GM21515 (cell line): ENCODE measurements at regions not wholly inside any gene's neighbourhood (a gene's known extent, or its start where the extent isn't known, plus 50 kb on each side); places are given as distances from the start of the nearest gene placed in this dataset.
"Not testable (repeated sequence)": the region's sequence is repeated elsewhere in the genome, so short reads cannot be mapped to it uniquely, and the experiment has no call there.

Source experiments
- ATAC-seq: cut with Tn5 transposase; IDR thresholded peaks from one replicate; pipeline ENCODE4 v1.9.1; 2021; ENCODE audit not compliant: unreplicated experiment

DNA sequence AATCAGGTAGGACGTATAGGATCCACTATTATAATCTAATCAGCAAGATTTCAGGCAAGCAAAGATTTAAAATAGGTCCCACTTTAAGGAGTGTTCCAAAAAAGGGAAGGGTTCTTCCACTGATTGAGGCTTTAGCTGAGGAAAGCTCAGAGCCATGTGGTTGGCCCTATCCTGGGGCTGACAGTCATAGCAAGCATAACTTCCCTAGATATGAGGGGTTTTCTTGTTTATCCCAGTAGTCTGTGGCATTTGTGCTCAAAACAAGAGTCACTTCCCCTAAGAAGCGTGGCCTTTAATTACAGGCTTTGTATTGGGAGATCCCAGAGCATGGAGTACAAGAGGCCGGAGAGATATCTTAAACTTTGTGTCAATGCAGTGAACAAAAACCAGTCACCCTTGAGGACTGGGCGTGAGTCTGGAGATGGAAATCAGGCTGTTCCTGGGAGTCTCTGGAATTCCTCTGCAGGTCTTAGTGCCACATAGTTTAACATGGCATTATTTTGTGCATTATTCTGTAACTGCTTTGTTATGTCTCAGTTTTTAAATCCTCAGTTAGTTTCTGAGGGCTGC, 136.9 kb upstream of the FBXO11 start:
- ATAC-seq, result no peak

DNA sequence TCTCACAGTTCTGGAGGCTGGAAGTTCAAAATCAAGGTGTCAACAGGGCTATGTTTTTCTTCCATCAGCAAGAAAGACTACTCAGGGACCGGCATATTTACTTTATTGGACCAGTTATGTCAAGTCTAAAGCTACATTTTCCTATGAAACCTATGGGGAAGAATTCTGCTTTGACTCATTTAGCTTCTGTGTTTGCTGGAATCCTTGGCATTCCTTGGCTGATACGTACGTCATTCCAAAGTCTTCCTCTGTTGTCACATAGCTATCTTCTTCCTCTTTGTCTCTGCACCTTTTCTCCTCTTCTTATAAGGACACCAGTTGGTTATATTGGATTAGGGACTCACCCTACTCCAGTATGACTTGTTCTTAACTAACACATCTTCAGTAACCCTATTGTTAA, 137.4 kb upstream of the FBXO11 start:
- ATAC-seq, result no peak

DNA sequence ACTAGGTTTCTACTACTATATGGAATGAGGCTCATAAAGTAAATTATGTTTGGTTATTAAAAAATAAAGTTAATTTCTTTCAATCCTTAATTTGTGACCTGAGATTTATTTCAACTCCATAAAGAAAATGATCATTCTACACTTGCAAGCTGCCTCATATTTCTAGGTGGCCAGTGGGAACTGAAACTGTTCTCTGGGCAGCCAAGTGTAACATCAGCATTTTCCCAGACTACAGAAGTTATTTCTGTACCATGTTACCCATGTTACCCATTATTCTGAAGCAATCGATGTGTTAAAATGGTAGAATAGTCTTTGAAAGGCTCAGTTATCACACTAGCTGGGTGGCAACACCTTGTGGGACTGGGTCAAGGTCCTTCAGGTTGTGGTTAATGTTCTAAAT, 139.3 kb upstream of the FBXO11 start:
- no peak for ATAC-seq

DNA sequence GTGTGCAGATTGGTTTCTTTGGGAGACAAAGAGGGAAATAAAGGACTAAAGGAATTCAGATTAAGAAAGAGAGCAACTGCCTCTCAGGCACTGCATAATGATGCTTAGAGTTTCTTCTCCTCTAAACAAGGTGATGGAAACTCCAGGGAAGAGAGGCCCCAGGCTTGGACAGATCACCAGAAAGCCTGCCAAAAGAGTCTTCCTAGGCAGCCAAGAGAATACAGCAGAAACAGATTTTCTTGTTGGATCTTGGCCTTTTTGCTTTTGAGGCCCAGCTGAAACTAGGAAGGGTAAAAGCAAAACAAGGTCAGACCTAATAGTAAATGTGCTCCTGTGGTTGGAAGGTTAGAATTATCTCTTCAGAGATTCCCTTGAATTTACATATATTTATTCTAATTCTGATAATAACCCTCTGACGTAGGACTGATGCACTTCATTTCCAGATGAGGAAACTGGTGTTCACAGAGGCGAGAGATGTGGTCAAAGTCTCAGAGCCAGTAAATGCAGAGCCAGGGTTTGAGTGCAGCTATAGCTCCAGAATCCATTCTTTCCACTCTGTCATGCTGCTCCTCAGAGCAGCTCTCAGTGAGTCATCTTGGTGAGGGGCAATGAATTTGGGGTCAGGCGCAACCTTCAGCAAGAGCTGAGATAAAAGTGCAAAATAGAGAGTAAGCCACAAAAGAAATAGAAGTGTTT, 142.3 kb upstream of the FBXO11 start:
- ATAC-seq, result no peak

DNA sequence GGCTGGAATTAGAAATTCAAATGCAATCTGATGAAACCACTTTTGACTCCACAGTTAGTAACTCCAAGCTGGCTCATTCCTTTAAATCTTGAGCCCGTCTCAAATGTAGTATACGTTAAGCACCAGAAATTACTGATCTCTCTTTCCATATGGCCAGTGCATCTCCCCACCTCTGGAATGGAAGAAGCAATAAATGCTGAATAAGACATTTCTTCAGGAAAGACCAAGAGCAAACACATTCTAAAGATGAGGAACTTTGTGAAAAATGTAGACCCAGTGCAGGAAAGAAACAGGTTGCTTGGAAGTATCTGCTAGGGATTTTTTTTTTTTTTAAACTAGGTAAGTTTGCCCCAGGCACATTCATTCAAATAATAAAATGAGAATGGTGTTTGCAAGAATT, 143.1 kb upstream of the FBXO11 start:
- ATAC-seq, result no peak

DNA sequence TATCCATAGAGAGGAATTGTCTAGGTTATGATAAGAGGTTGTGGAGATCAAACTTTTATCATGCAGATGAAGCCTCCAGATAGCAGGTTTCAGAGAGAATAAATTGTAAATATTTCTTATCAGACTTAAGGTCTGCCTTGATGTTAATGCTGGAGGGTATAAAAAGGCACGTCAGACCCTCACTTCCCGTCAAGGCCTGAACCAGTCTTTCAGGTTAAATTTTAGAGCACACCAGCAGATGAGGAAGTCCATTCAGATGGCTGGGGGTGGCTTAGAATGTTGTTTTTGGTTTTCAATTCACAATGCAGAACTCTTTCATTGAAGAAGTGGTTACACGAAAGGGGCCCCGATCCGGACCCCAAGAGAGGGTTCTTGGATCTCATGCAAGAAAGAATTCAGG, 144.4 kb upstream of the FBXO11 start:
- no peak for ATAC-seq

DNA sequence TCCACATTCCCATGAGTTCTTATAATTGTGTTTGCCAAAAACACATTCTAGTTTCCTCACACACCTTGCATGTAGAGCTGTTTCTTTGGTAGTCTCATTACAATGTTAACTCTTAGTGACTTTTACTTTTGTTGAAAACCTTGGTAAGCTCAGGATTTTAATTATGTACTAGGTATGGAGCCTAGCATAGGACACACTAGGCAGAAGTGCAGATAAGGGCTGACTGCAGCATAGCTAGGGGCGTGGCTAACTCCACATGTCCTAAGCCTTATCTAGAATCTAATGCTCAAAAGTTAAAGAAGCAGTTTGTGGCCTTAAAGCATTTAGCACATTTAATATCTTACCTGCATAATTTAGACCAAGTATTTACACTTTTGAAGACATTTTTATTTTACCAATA, 153.7 kb upstream of the FBXO11 start:
- ATAC-seq, result no peak

DNA sequence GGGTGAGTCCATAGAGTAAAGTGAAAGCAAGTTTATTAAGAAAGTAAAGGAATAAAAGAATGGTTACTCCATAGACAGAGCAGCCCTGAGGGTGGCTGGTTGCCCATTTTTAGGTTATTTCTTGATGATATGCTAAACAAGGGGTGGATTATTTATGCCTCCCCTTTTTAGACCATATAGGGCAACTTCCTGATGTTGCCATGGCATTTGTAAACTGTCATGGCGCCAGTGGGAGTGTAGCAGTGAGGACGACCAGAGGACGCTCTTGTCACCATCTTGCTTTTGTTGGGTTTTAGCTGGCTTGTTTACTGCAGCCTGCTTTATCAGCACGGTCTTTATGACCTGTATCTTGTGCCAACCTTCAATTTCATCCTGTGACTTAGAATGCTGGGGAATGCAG, 155.4 kb upstream of the FBXO11 start:
- not testable (repeated sequence) for ATAC-seq

DNA sequence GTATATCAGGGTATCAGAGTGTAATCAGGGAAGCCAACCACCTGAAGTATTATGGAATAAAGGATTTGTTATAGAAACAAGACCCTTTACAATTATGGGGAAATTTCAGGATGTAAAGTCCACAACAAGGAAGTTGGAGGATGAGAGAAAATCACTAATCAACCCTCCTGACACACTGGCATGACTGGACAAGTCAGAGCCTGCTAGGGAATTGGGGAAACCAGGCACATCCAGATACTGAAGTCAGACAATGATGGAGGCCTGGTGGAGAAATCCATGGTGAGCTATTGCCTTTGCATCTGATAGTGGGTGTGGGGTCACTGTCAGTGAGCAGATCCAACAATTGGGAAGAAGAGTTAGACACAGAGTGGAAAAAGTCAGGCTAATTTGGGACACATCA, 158.8 kb upstream of the FBXO11 start:
- ATAC-seq, result no peak

DNA sequence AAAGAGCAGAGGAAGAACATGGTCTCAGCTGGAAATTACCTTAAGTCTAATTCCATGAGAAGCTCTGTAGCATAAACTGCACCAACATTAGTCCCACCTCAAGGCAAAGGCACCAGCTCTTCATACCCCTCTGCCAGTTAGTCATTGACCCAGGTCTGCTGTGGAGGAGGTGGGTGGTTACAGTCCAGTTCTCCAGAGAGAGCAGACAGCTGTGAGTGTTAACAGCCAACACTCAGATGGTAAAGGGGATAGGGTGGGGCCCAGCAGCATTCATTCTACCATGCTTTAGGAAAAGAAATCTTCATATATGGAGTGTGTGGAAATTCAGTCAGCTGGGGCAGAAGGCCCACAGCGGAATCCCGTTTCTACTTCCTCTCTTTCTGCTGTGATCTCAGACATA, 159.7 kb upstream of the FBXO11 start:
- ATAC-seq, result no peak

DNA sequence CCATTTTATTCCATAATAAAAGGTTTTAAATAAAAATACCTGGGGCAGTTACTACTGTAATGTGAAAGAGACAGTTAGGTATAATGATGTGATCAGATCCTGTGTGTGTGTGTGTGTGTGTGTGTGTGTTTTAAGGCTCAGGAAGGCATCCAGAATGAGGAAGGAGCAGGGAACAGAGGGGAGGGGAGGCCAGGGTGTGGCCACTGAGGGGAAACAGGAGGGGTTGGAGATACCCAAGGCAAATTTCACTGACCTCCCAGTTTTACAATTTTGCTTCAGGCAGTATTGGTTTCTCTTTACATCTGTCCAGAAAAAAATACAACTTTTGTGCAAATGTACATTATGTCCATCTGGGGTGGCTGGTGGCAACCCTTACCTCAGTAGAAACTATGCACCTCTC, 163.5 kb upstream of the FBXO11 start:
- ATAC-seq, result no peak

DNA sequence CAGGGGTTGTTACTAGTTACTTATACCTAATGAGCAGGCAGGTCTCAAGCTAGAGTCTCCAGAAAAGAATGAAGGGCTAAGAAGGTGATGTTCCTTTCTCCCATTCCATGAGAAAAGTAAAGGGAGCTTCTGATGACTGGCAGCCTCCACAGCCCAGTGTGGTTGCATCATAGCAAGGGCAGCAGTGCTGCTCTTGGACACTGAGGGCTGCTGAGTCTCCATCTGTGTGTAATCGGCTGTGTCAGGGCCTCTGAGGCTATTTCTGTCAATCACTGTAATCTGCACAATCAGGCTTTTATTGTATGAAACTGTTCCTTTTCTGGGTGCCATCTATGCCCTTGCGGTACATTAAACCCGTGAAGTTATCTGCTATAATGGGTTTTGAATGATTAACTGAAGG, 164.1 kb upstream of the FBXO11 start:
- ATAC-seq, result no peak

DNA sequence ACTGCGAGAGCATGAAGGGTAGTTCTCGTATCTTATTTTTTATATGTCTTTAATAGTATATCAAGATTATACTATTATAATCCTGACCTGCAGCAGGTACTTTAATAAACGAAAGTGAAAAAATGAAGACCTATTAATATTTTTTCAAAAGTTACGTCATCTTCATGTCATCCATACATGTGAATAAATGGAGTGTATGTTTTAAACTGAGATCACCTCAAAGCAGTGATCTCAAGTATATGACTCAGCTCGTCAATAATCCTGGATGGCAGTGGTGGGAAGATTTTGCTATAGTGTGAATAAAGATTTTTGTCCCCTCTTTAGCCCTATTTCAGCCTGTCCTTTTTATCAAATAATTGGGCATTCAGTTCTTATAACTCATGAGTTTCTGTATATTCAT, 166.3 kb upstream of the FBXO11 start:
- no peak for ATAC-seq

DNA sequence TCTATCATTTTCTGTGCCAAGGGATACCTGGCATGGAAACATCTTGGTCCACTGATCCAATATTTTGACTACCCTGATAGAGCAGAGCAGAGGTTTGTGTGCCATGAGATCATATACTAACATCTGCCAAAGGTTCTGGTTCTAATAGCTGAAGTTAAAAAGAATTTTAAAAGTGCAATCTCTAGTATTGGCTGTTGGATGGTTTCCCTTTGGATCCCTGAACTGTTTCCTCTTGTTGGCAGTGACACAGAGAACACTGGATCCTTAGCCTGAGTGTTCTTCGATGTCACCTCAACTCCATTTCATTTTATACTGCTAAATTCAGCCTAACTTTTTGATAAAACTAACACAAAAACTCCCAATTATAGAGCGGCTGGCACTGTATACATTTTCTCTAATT, 169.3 kb upstream of the FBXO11 start:
- no peak for ATAC-seq

DNA sequence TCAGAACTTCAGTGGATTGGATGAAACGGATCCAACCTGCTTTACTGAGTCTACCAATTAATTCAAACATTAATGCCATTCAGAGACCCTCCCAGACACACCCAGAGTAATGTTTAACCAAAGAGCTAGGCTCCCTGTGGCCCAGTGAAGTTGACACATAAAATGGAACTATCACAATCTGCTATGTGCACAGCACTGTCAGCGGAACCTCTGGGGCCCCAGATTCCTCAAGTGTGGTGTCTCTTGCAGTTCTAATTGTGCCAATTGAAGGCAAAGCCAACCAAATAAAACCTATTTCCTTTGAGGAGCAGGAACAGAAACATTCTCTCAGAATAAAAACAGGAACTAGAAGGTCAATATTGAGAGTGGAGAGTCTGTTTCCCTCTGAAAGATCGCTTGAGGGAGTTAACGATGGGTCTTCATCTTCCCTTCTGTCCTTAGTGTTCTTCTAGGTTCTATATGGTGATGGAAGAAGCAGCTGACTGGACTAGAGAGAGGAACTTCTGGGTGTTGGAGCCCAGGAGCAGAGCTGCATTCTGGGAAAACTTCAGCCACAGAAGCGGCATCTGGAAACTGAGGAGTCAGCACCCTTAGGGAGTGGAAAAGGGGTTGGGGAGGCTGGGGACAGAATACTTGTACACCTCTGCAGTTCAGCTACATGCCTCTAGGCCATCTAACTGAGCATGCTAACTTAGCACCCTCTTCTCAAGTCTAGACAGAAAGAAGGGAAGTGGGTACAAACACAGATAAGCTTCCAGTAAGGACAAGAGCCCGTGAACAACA, 174.4 kb upstream of the FBXO11 start:
- ATAC-seq, result no peak

DNA sequence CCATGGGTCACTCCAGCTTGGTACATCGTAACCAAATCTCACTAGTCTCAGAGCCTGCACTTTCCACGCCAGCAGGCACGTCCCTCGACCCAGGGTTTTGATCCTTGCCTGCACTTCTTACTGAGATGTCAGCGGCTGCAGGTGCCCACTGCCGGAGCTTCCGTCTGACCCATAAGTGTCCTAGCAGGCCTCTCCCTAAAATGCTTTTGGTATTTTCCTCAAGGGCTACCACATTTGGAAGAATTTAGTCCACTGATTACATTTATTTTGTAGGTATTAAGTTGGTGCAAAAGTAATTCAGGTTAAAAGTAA, 175.0 kb upstream of the FBXO11 start:
- no peak for ATAC-seq

DNA sequence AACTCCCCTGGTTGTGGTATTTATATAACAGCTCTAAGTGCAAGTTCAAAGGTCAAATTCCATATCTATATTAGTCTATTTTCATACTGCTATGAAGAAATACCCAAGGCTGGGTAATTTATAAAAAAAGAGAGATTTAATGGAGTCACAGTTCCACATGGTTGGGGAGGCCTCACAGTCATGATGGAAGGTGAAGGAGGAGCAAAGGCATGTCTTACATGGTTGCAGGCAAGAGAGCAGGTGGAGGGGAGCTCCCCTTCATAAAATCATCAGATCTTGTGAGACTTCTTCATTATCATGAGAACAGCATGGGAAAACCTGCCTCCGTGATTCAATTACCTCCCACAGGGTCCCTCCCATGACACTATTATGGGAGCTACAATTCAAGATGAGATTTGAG, 179.6 kb upstream of the FBXO11 start:
- ATAC-seq, result no peak

DNA sequence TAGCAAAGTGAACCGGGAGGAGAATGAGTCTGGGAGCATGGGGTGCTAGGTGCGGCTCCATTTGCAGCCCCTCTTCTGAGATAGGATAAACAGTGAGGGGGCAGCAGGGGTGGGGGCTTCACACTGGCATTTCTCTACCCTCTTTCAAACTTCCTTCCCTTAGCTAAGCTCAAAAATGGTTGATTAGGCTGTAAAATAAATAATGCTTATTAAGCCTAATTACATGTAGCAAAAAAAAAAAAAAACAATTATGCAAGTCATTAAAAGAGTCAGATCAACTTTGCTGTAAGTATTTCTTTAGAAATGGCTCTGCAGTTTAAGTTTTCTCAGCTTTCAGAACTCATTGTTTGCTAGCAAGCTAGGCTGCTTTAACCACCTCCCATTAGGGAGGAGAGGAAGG, 182.7 kb upstream of the FBXO11 start:
- no peak for ATAC-seq

DNA sequence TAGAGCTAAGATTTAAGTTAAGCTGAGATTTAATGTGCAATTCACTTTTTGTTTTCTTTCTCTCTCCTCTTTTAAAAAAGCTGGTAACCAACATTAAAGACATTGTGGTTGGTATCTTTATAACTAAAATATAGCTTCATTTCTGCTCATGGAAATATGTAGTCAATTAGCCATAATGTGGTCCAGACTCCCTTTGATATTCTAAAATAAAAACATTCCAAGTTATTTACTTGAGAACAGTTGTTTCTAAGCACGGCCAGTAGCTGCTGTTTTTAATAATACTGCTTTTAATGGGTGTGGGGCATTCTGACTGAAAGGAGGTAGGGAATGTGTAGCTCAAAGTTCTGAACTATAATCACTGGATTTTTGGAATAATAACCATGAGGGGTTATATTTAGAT, 183.3 kb upstream of the FBXO11 start:
- ATAC-seq, result no peak

DNA sequence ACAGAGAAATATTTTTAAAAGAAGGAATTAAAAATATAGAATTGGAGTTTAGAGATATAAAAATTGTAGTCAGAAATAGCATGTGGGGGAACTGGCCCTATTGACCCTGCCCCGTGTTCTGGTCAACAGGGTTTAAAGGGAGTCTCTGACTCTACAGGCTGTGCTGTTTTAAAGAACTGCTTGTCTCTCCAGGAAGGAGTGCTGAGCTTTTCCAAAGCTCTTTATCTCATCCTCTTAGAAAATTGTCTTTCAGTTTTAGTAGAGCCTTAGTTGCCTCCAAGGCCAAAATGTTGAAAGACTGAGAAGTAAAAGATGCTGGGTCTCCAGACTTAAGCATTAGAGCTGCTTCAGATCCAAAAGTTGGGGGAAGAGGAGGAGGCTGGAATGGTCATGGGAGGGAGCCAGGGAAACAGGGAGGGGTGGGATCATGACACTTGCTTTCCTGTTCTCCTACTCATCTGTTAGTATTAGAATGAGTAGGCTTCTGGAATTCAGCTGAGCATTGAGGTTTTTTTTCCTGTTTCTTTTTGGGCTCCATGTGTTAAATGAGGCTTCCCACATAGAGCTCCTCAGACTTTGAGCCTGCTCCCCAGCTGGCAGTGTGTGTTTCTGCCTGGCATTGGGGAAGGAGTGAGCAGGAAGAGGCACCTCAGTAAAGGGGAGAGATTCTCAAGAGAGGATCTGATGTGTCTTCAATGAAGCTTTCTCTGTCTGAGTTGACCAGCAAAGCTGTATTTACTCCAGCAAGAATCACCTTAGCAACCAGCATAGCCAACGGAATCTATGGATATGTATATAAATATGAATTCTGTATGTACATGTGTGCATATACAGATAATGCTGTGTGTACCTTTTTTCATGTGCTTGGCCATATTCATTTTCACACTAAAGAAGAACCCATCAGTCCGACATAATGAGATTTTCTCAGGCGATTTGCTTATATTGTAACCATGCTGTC, 186.8 kb upstream of the FBXO11 start:
- no peak for ATAC-seq

DNA sequence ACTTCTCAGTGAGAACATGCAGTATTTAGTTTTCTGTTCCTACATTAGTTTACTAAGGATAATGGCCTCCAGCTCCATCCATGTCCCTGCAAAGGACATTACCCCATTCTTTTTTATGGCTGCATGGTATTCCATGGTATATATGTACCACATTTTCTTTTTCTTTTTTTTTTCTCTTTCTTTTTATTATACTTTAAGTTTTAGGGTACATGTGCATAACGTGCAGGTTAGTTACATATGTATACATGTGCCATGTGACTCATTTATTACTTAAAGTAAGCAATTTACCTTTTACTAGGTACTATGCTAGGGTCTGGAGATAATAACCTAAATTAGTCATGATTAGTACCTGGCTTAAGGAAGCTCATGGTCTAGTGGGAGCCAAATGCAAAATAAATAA, 190.5 kb upstream of the FBXO11 start:
- not testable (repeated sequence) for ATAC-seq

DNA sequence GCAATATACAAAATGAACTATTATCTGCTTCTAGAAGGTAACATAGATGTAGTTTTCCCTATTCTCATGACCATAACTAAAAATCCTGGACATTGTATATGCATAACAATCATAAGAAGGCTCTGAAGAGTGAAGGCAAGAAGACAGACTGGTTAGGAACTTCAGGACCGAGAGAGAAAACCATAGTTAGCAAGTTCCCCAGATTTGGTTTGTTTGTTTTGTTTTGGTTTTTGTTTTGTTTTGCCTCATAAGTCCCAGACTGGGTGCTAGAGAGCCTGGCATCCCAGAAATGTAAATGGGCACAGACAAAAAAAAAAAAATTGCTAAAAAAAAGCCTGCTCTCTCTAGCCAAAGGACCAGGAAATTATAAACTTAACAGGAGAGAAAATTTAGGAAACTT, 192.2 kb upstream of the FBXO11 start:
- ATAC-seq, result no peak
